Mesothelial cell of epicardium (in vitro differentiated cells): ENCODE measurements at regions not wholly inside any gene's neighbourhood (a gene's known extent, or its start where the extent isn't known, plus 50 kb on each side); places are given as distances from the start of the nearest gene placed in this dataset.
A peak's percentile ranks its signal among the peaks of the same experiment; 100 is the strongest.

Experiments
- DNase-seq, 2 experiments: peaks; one replicate each; pipeline ENCODE4 v3.0.0; 2021; ENCODE audit warnings: low spot score in 2 of 2; ENCODE audit not compliant: unreplicated experiment in 2 of 2
- H3K27ac Mint-ChIP-seq: 2 replicates; pipeline ENCODE4 v1.8.0; 2021; ENCODE audit warnings: mixed read lengths
- H3K27me3 Mint-ChIP-seq: 2 replicates; pipeline ENCODE4 v1.8.0; 2021; ENCODE audit warnings: low read depth, mixed read lengths
- H3K36me3 Mint-ChIP-seq: 2 replicates; pipeline ENCODE4 v1.8.0; 2021; ENCODE audit warnings: mixed read lengths
- H3K4me1 Mint-ChIP-seq: 2 replicates; pipeline ENCODE4 v1.8.0; 2021; ENCODE audit warnings: mixed read lengths
- H3K4me3 Mint-ChIP-seq: 2 replicates; pipeline ENCODE4 v1.8.0; 2021; ENCODE audit warnings: mild to moderate bottlenecking, moderate library complexity, mixed read lengths
- H3K9me3 Mint-ChIP-seq: 2 replicates; pipeline ENCODE4 v1.8.0; 2021; ENCODE audit warnings: mixed read lengths
- CTCF ChIP-seq: fragments of 200-600 bp; sonication (generic); IDR thresholded peaks from one replicate; pipeline ENCODE4 v1.5.0; 2021; ENCODE audit warnings: antibody characterized with exemption; ENCODE audit not compliant: unreplicated experiment

- TF ChIP-seq CTCF: no peak
- no peak for DNase-seq
- Mint-ChIP-seq H3K4me1 (peaks cover 24% of the 10 kb centered on the region), H3K4me3 (no peak overlapping the region), H3K27me3 (no peaks in the 10 kb centered on the region), H3K36me3 (no peaks in the 10 kb centered on the region), H3K27ac (no peak overlapping the region), H3K9me3 (no peaks in the 10 kb centered on the region)
Measured at GRCh38 chr7:135828604-135829003, 80.0 kb upstream of the FAM180A start.

GRCh38 chr7:135827391-135827790 is 78.8 kb upstream of the FAM180A start:
- TF ChIP-seq CTCF: no peak
- H3K9me3 Mint-ChIP-seq: no peaks in the 10 kb centered on the region

GRCh38 chr7:135825406-135825805 is 76.8 kb upstream of the FAM180A start:
- no peak overlapping the region for H3K27ac Mint-ChIP-seq
- no peaks in the 10 kb centered on the region for H3K9me3 Mint-ChIP-seq
- H3K36me3 Mint-ChIP-seq: no peaks in the 10 kb centered on the region
- no peaks in the 10 kb centered on the region for H3K27me3 Mint-ChIP-seq
- no peak for DNase-seq
- no peak for TF ChIP-seq CTCF
- peaks cover 21% of the 10 kb centered on the region for H3K4me1 Mint-ChIP-seq
- no peak overlapping the region for H3K4me3 Mint-ChIP-seq

More at GRCh38 chr7:135827391-135827790, 78.8 kb upstream of the FAM180A start:
- Mint-ChIP-seq H3K36me3 (no peaks in the 10 kb centered on the region), H3K4me1 (peaks cover 24% of the 10 kb centered on the region), H3K4me3 (no peak overlapping the region), H3K27ac (peak overlapping the region; percentile 7), H3K27me3 (no peaks in the 10 kb centered on the region)
- DNase-seq: no peak

GRCh38 chr7:135822376-135822775 is 73.8 kb upstream of the FAM180A start:
- Mint-ChIP-seq H3K4me1 (peaks cover 10% of the 10 kb centered on the region), H3K4me3 (no peak overlapping the region), H3K36me3 (no peaks in the 10 kb centered on the region), H3K27me3 (no peaks in the 10 kb centered on the region), H3K27ac (no peak overlapping the region), H3K9me3 (no peaks in the 10 kb centered on the region)
- no peak for TF ChIP-seq CTCF
- DNase-seq: no peak

GRCh38 chr7:135817583-135817982 is 69.0 kb upstream of the FAM180A start:
- no peak for DNase-seq
- peaks cover 4% of the 10 kb centered on the region for H3K4me1 Mint-ChIP-seq
- H3K9me3 Mint-ChIP-seq: no peaks in the 10 kb centered on the region
- no peak overlapping the region for H3K4me3 Mint-ChIP-seq
- TF ChIP-seq CTCF: no peak
- no peaks in the 10 kb centered on the region for H3K27me3 Mint-ChIP-seq
- no peak overlapping the region for H3K27ac Mint-ChIP-seq
- no peaks in the 10 kb centered on the region for H3K36me3 Mint-ChIP-seq

GRCh38 chr7:135815033-135815432 is 66.4 kb upstream of the FAM180A start:
- Mint-ChIP-seq H3K9me3 (no peaks in the 10 kb centered on the region), H3K4me1 (peaks cover 4% of the 10 kb centered on the region), H3K27me3 (no peaks in the 10 kb centered on the region), H3K4me3 (no peak overlapping the region), H3K36me3 (no peaks in the 10 kb centered on the region), H3K27ac (no peak overlapping the region)
- no peak for DNase-seq
- TF ChIP-seq CTCF: no peak
